ENCODE measurements at regions not wholly inside any gene's neighbourhood (a gene's known extent, or its start where the extent isn't known, plus 50 kb on each side); places are given as distances from the start of the nearest gene placed in this dataset.

DNA sequence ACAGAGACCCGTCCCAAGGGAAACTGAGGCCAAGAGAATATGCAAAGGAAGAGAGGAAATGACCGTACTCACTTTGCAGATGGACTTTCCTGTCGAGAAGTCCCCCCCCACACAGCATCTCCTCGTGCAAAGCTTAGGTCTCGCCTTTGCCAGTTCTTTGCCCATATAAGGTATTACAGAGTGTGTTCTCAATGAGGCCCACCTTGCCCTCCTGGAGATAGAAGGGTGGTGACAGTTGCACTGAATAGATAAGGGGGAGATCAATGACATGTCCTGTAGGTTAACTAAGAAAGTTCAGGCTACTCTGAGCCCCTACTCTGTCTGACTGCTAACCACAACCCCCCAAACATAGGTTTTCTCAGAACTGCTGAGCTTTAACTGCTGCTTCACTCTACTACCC, 68.2 kb upstream of the SPTLC1 start:
- BruUV-seq (replicated peaks) = no TSS peak

DNA sequence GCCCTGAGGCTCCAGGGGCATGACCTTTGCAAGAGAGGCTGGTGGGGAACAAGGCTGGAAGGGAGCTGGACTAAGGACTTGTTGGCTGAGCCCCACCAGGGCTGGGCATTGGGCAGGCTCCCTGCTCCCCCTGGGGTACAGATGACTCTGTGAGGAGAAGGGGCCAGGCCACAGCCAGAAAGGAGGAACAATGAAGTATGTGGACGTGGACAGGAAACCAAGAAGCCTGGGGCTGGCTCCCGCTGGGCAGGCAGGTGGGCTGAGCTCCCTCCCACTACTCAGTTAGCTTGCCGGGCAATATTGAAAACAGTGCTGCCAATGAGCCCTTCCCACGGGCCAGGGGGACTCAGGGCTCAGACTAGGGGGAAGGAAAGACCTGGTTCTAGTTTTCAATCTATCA, 66.1 kb upstream of the SPTLC1 start:
- Histone ChIP-seq H3K27ac (ENCODE audit: low read length) (no peak overlapping the region), H3K36me3 (ENCODE audit: low read depth, low read length) (no peaks in the 10 kb centered on the region), H2AFZ (ENCODE audit: low read length) (no peak overlapping the region), H3K9ac (ENCODE audit: low read length) (no peak overlapping the region), H3F3A (ENCODE audit: low read length, unreplicated experiment) (no peaks in the 10 kb centered on the region), H3K4me3 (ENCODE audit: low read length) (no peak overlapping the region), H3K79me2 (ENCODE audit: low read length) (no peaks in the 10 kb centered on the region), H3K4me2 (ENCODE audit: low read length) (no peak overlapping the region), H3K9me3 (ENCODE audit: low read length) (no peaks in the 10 kb centered on the region), H3K9me2 (replicated peaks; ENCODE audit: low read length) (no peaks in the 10 kb centered on the region), H3K4me1 (ENCODE audit: insufficient read depth, low read length) (no peaks in the 10 kb centered on the region), H3K27me3 (ENCODE audit: low read length) (no peaks in the 10 kb centered on the region), H4K20me1 (ENCODE audit: low read length) (no peaks in the 10 kb centered on the region)
- TF ChIP-seq EZH2phosphoT487 (IDR thresholded peaks at IDR 0.05; ENCODE audit: borderline replicate concordance, low read length) (no peak), EZH2 (IDR thresholded peaks at IDR 0.05; ENCODE audit: low read length, unreplicated experiment) (no peak)
- TF ChIP-seq, protein P1, sequence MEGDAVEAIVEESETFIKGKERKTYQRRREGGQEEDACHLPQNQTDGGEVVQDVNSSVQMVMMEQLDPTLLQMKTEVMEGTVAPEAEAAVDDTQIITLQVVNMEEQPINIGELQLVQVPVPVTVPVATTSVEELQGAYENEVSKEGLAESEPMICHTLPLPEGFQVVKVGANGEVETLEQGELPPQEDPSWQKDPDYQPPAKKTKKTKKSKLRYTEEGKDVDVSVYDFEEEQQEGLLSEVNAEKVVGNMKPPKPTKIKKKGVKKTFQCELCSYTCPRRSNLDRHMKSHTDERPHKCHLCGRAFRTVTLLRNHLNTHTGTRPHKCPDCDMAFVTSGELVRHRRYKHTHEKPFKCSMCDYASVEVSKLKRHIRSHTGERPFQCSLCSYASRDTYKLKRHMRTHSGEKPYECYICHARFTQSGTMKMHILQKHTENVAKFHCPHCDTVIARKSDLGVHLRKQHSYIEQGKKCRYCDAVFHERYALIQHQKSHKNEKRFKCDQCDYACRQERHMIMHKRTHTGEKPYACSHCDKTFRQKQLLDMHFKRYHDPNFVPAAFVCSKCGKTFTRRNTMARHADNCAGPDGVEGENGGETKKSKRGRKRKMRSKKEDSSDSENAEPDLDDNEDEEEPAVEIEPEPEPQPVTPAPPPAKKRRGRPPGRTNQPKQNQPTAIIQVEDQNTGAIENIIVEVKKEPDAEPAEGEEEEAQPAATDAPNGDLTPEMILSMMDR (conservative IDR thresholded peaks at IDR 0.05; ENCODE audit: low read depth, low read length) = no peak
- DNase-seq = no peak
- ChIA-PET POLR2A (ENCODE audit: unreplicated experiment) (no interaction called here), CTCF (no interaction called here)
- BruUV-seq (replicated peaks) = no TSS peak
- intact Hi-C loops (cut with micrococcal nuclease) = no loop called here
- no peak for ATAC-seq

More for the DNA sequence above, 68.2 kb upstream of the SPTLC1 start:
- Histone ChIP-seq H3K9me3 (ENCODE audit: low read length) (no peaks in the 10 kb centered on the region), H2AFZ (ENCODE audit: low read length) (no peak overlapping the region), H3K79me2 (ENCODE audit: low read length) (no peaks in the 10 kb centered on the region), H3K4me2 (ENCODE audit: low read length) (no peak overlapping the region), H3K9me2 (replicated peaks; ENCODE audit: low read length) (no peaks in the 10 kb centered on the region), H3K4me3 (ENCODE audit: low read length) (no peak overlapping the region), H3K9ac (ENCODE audit: low read length) (no peak overlapping the region), H4K20me1 (ENCODE audit: low read length) (no peaks in the 10 kb centered on the region), H3F3A (ENCODE audit: low read length, unreplicated experiment) (no peaks in the 10 kb centered on the region), H3K27me3 (ENCODE audit: low read length) (no peaks in the 10 kb centered on the region), H3K27ac (ENCODE audit: low read length) (no peak overlapping the region), H3K4me1 (ENCODE audit: insufficient read depth, low read length) (no peaks in the 10 kb centered on the region), H3K36me3 (ENCODE audit: low read depth, low read length) (no peaks in the 10 kb centered on the region)
- CTCF ChIA-PET = no interaction called here
- POLR2A ChIA-PET (ENCODE audit: unreplicated experiment) = no interaction called here
- no peak for TF ChIP-seq EZH2phosphoT487 (IDR thresholded peaks at IDR 0.05; ENCODE audit: borderline replicate concordance, low read length)
- TF ChIP-seq, protein P1 (conservative IDR thresholded peaks at IDR 0.05; ENCODE audit: low read depth, low read length) = no peak
- no peak for TF ChIP-seq EZH2 (IDR thresholded peaks at IDR 0.05; ENCODE audit: low read length, unreplicated experiment)
- intact Hi-C loops (cut with micrococcal nuclease) = no loop called here
- ATAC-seq (no peak), DNase-seq (no peak)

DNA sequence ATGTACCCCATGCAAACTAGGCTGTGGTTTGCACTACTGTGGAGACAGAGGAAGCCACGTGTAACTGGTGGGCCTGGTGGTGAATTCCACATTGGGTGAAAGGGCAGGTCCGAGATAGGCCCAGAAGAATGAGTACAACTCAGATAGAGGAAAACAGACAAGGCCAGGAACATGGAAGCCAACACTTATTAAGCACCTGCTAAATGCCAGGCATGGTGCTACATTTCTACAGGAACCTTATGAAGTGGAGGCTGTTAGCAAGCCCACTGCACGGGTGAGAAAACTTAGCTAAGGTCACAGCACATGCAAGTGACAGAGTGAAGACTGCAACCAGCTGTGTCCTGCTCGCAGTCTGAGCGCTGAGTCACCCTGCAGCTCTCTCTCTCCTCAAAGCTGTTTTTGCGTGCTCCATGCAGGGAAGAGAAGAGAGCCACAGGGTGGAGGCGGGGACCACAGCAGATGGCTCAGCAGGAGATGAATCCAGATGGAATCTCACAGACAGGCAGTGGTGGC, 65.5 kb upstream of the SPTLC1 start:
- no peaks in the 10 kb centered on the region for H3K9me3 ChIP-seq (ENCODE audit: low read length)
- BruUV-seq (replicated peaks) = no TSS peak
- H3K9me2 ChIP-seq (replicated peaks; ENCODE audit: low read length) = no peaks in the 10 kb centered on the region
- H3K4me3 ChIP-seq (ENCODE audit: low read length) = no peak overlapping the region
- H3K27ac ChIP-seq (ENCODE audit: low read length) = no peak overlapping the region
- no peaks in the 10 kb centered on the region for H3K79me2 ChIP-seq (ENCODE audit: low read length)
- no peaks in the 10 kb centered on the region for H3K27me3 ChIP-seq (ENCODE audit: low read length)
- no peaks in the 10 kb centered on the region for H3K36me3 ChIP-seq (ENCODE audit: low read depth, low read length)
- no peak overlapping the region for H3K9ac ChIP-seq (ENCODE audit: low read length)
- peak; percentile 2 for DNase-seq
- H3K4me1 ChIP-seq (ENCODE audit: insufficient read depth, low read length) = no peaks in the 10 kb centered on the region
- no peaks in the 10 kb centered on the region for H3F3A ChIP-seq (ENCODE audit: low read length, unreplicated experiment)
- H4K20me1 ChIP-seq (ENCODE audit: low read length) = no peaks in the 10 kb centered on the region
- no peak for ATAC-seq
- ChIA-PET CTCF (no interaction called here), POLR2A (ENCODE audit: unreplicated experiment) (no interaction called here)
- TF ChIP-seq EZH2 (IDR thresholded peaks at IDR 0.05; ENCODE audit: low read length, unreplicated experiment) (no peak), EZH2phosphoT487 (IDR thresholded peaks at IDR 0.05; ENCODE audit: borderline replicate concordance, low read length) (no peak)
- TF ChIP-seq, protein P1 (conservative IDR thresholded peaks at IDR 0.05; ENCODE audit: low read depth, low read length) = no peak
- no peak overlapping the region for H2AFZ ChIP-seq (ENCODE audit: low read length)
- intact Hi-C loops (cut with micrococcal nuclease) = no loop called here
- H3K4me2 ChIP-seq (ENCODE audit: low read length) = no peak overlapping the region
